Astrocyte (in vitro differentiated cells and primary cell): ENCODE measurements at regions not wholly inside any gene's neighbourhood (a gene's known extent, or its start where the extent isn't known, plus 50 kb on each side); places are given as distances from the start of the nearest gene placed in this dataset.
"Not testable (repeated sequence)": the region's sequence is repeated elsewhere in the genome, so short reads cannot be mapped to it uniquely, and the experiment has no call there.

ENCODE experiments used
- DNase-seq: peaks from one replicate; pipeline ENCODE4 v3.0.0-alpha.2; 2010; ENCODE audit warnings: low read depth
- FAIRE-seq: peaks from 2 replicates; lab custom pipeline; 2011; peaks lifted over from hg19 to GRCh38; lab: Jason Lieb, UNC
- H2AFZ ChIP-seq: 2 replicates; pipeline ENCODE4 v1.6.0; 2012; ENCODE audit warnings: low read depth, low read length, inconsistent platforms
- H3K27ac ChIP-seq: 2 replicates; pipeline ENCODE4 v1.5.1; 2011; ENCODE audit warnings: low read depth, low read length, inconsistent platforms
- H3K27me3 ChIP-seq: 2 replicates; pipeline ENCODE4 v1.6.0; 2011; ENCODE audit warnings: low read length, inconsistent platforms; ENCODE audit not compliant: insufficient read depth
- H3K36me3 ChIP-seq: 2 replicates; pipeline ENCODE4 v1.5.1; 2011; ENCODE audit warnings: low read length, inconsistent platforms; ENCODE audit not compliant: insufficient read depth
- H3K4me1 ChIP-seq: 2 replicates; pipeline ENCODE4 v1.5.1; 2011; ENCODE audit warnings: low read length, inconsistent platforms; ENCODE audit not compliant: insufficient read depth
- H3K4me2 ChIP-seq: 2 replicates; pipeline ENCODE4 v1.6.0; 2012; ENCODE audit warnings: low read length, inconsistent platforms
- H3K4me3 ChIP-seq: 2 replicates; pipeline ENCODE4 v1.5.1; 2011; ENCODE audit warnings: low read depth, mild to moderate bottlenecking, low read length, inconsistent platforms; ENCODE audit not compliant: insufficient read depth
- H3K79me2 ChIP-seq: 2 replicates; pipeline ENCODE4 v1.6.0; 2012; ENCODE audit warnings: mild to moderate bottlenecking, low read length, inconsistent platforms; ENCODE audit not compliant: insufficient read depth
- H3K9ac ChIP-seq: 2 replicates; pipeline ENCODE4 v1.6.0; 2012; ENCODE audit warnings: mild to moderate bottlenecking, low read length, inconsistent platforms
- H3K9me3 ChIP-seq: 2 replicates; pipeline ENCODE4 v1.5.1; 2012; ENCODE audit warnings: low read depth, mild to moderate bottlenecking, low read length, inconsistent platforms; ENCODE audit not compliant: insufficient read depth
- H4K20me1 ChIP-seq: 2 replicates; pipeline ENCODE4 v1.6.0; 2012; ENCODE audit warnings: low read length, inconsistent platforms; ENCODE audit not compliant: insufficient read depth
- H3K27ac Mint-ChIP-seq: one replicate; pipeline ENCODE4 v1.8.0; 2021; ENCODE audit warnings: mild to moderate bottlenecking, mixed read lengths; ENCODE audit not compliant: unreplicated experiment
- H3K27me3 Mint-ChIP-seq: one replicate; pipeline ENCODE4 v1.8.0; 2021; ENCODE audit warnings: low read depth, mixed read lengths; ENCODE audit not compliant: unreplicated experiment
- H3K36me3 Mint-ChIP-seq: one replicate; pipeline ENCODE4 v1.8.0; 2021; ENCODE audit warnings: low read depth, mixed read lengths; ENCODE audit not compliant: unreplicated experiment
- H3K4me1 Mint-ChIP-seq: one replicate; pipeline ENCODE4 v1.8.0; 2021; ENCODE audit warnings: low read depth, mixed read lengths; ENCODE audit not compliant: unreplicated experiment
- H3K4me3 Mint-ChIP-seq: one replicate; pipeline ENCODE4 v1.8.0; 2021; ENCODE audit warnings: mild to moderate bottlenecking, moderate library complexity, mixed read lengths; ENCODE audit not compliant: unreplicated experiment
- H3K9me3 Mint-ChIP-seq: one replicate; pipeline ENCODE4 v1.8.0; 2021; ENCODE audit warnings: mild to moderate bottlenecking, mixed read lengths; ENCODE audit not compliant: unreplicated experiment
- EZH2 ChIP-seq: IDR thresholded peaks from 2 replicates; pipeline ENCODE4 v1.6.1; 2012; ENCODE audit warnings: mild to moderate bottlenecking, low read length, inconsistent platforms; ENCODE audit not compliant: insufficient read depth
- TF ChIP-seq, protein P1 (sequence below): IDR thresholded peaks from 2 replicates; pipeline ENCODE4 v1.5.1; 2011; ENCODE audit warnings: low read depth, mild to moderate bottlenecking, inconsistent platforms, low read length, moderate library complexity; ENCODE audit not compliant: insufficient read depth

DNA sequence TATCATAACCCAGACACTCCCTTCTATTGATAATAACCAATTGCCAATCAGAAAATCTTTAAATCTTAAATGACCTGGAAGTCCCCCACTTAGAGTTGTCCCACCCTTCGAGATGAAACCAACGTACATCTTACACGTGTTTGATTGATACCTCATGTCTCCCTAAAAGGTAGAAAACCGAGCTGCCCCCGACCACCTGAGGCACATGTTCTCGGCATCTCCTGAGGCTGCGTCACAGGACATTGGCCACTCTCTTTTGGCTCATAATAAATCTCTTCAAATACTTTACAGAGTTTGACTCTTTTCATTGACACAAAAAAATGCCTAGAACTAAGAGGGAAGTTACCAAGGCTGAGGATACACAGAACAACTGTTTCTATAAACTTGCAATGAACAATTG, 190.0 kb downstream of the RTP5 start:
- no peak for FAIRE-seq
- no peak for DNase-seq
- Histone ChIP-seq H3K79me2 (no peaks in the 10 kb centered on the region), H4K20me1 (no peaks in the 10 kb centered on the region), H3K27me3 (peaks cover 19% of the 10 kb centered on the region), H3K4me3 (no peak overlapping the region), H3K4me2 (no peak overlapping the region), H2AFZ (no peak overlapping the region), H3K36me3 (no peaks in the 10 kb centered on the region), H3K9me3 (no peaks in the 10 kb centered on the region), H3K4me1 (peaks cover 5% of the 10 kb centered on the region), H3K9ac (no peak overlapping the region), H3K27ac (no peak overlapping the region)
- no peaks in the 10 kb centered on the region for H3K36me3 Mint-ChIP-seq
- peaks cover 35% of the 10 kb centered on the region for H3K27me3 Mint-ChIP-seq
- TF ChIP-seq EZH2, result no peak
- TF ChIP-seq, protein P1, sequence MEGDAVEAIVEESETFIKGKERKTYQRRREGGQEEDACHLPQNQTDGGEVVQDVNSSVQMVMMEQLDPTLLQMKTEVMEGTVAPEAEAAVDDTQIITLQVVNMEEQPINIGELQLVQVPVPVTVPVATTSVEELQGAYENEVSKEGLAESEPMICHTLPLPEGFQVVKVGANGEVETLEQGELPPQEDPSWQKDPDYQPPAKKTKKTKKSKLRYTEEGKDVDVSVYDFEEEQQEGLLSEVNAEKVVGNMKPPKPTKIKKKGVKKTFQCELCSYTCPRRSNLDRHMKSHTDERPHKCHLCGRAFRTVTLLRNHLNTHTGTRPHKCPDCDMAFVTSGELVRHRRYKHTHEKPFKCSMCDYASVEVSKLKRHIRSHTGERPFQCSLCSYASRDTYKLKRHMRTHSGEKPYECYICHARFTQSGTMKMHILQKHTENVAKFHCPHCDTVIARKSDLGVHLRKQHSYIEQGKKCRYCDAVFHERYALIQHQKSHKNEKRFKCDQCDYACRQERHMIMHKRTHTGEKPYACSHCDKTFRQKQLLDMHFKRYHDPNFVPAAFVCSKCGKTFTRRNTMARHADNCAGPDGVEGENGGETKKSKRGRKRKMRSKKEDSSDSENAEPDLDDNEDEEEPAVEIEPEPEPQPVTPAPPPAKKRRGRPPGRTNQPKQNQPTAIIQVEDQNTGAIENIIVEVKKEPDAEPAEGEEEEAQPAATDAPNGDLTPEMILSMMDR, result no peak
- peaks cover 4% of the 10 kb centered on the region for H3K4me1 Mint-ChIP-seq
- H3K27ac Mint-ChIP-seq, result no peak overlapping the region
- H3K9me3 Mint-ChIP-seq, result peaks cover 4% of the 10 kb centered on the region
- H3K4me3 Mint-ChIP-seq, result no peak overlapping the region

DNA sequence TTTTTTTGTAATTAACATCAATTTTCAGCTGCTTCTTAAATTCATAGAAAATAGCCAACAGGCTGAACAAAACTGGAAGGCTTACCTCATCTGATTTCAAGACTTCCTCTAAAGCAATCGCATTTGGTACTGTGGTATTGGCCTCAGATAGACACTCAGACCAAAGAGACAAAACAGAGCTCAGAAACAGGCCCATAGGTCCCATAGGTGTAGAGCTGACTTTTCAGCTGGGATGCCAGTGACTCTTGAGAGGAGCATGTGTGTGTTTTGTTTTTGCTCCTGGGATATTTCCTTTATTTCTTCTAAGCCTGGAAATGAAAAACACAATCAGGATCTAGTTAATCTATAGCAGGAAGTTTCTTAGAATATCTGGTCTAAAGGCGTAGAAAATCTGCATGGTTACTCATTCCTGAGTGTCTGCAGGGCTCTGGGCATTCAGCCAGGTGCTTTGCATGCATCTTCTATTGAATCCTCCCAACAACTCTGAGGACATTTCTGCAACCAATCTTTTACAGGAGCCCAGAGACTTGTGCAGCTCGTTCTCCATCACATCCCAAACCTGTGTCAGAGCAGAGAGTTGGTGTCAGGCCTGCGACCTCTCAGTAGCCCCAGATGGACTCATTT, 190.8 kb downstream of the RTP5 start:
- H3K9me3 Mint-ChIP-seq, result peaks cover 2% of the 10 kb centered on the region
- DNase-seq, result peak; percentile 60
- no peak for FAIRE-seq

GRCh38 chr2:242061930-242062329, 192.4 kb downstream of the RTP5 start:
- not testable (repeated sequence) for H3K9me3 ChIP-seq, H3K36me3 Mint-ChIP-seq, DNase-seq, H3K4me3 ChIP-seq, H3K27ac ChIP-seq, H3K79me2 ChIP-seq, H3K36me3 ChIP-seq, H4K20me1 ChIP-seq, H3K4me1 ChIP-seq, H2AFZ ChIP-seq, FAIRE-seq, H3K9me3 Mint-ChIP-seq, H3K9ac ChIP-seq, H3K27me3 ChIP-seq, H3K4me1 Mint-ChIP-seq, H3K4me2 ChIP-seq, H3K27ac Mint-ChIP-seq, H3K4me3 Mint-ChIP-seq
- peaks cover 25% of the 10 kb centered on the region for H3K27me3 Mint-ChIP-seq

More for the DNA sequence above, 190.8 kb downstream of the RTP5 start:
- Histone ChIP-seq H3K79me2 (no peaks in the 10 kb centered on the region), H3K36me3 (no peaks in the 10 kb centered on the region), H3K4me3 (no peak overlapping the region), H4K20me1 (no peaks in the 10 kb centered on the region), H2AFZ (no peak overlapping the region), H3K27me3 (peaks cover 16% of the 10 kb centered on the region), H3K4me2 (no peak overlapping the region), H3K4me1 (peaks cover 5% of the 10 kb centered on the region), H3K27ac (no peak overlapping the region), H3K9me3 (no peaks in the 10 kb centered on the region), H3K9ac (no peak overlapping the region)
- H3K36me3 Mint-ChIP-seq, result no peaks in the 10 kb centered on the region
- no peak overlapping the region for H3K4me3 Mint-ChIP-seq
- peaks cover 4% of the 10 kb centered on the region for H3K4me1 Mint-ChIP-seq
- TF ChIP-seq, protein P1, result no peak
- TF ChIP-seq EZH2, result no peak
- H3K27ac Mint-ChIP-seq, result no peak overlapping the region
- peaks cover 32% of the 10 kb centered on the region for H3K27me3 Mint-ChIP-seq
